WTC11 (cell line): ENCODE measurements at regions not wholly inside any gene's neighbourhood (a gene's known extent, or its start where the extent isn't known, plus 50 kb on each side); places are given as distances from the start of the nearest gene placed in this dataset.

ENCODE experiments used
- ATAC-seq: fragments of 200-7000 bp; cut with Tn5 transposase; 2 replicates; pipeline ENCODE4 v1.10.0; 2021; ENCODE audit warnings: mild to moderate bottlenecking, moderate library complexity
- CTCF ChIA-PET: fragments of 300-600 bp; sonication (Branson Sonifier 250); formaldehyde crosslinking; loops from one replicate; lab custom pipeline; 2021; ENCODE audit warnings: antibody characterized with exemption; lab: Charles Lee
- POLR2A ChIA-PET: fragments of 350-600 bp; sonication (Branson Sonifier 250); formaldehyde crosslinking; loops from one replicate; lab custom pipeline; 2021; ENCODE audit warnings: antibody characterized with exemption; lab: Charles Lee
- DNase-seq: peaks from one replicate; pipeline ENCODE4 v3.0.0; 2021; ENCODE audit warnings: low spot score
- H3K27ac Mint-ChIP-seq: 2 replicates; pipeline ENCODE4 v1.8.0; 2021; ENCODE audit warnings: mixed read lengths
- H3K27me3 Mint-ChIP-seq: 2 replicates; pipeline ENCODE4 v1.8.0; 2021; ENCODE audit warnings: low read depth, mild to moderate bottlenecking, moderate library complexity, mixed read lengths
- H3K36me3 Mint-ChIP-seq: 2 replicates; pipeline ENCODE4 v1.8.0; 2021; ENCODE audit warnings: mixed read lengths
- H3K4me1 Mint-ChIP-seq: 2 replicates; pipeline ENCODE4 v1.8.0; 2022; ENCODE audit warnings: mixed read lengths
- H3K4me3 Mint-ChIP-seq: 2 replicates; pipeline ENCODE4 v1.8.0; 2021; ENCODE audit warnings: mild to moderate bottlenecking, moderate library complexity, mixed read lengths
- H3K9me3 Mint-ChIP-seq: 2 replicates; pipeline ENCODE4 v1.8.0; 2021; ENCODE audit warnings: mixed read lengths
- EMX1 ChIP-seq: fragments of 250-450 bp; sonication (Bioruptor Pico); IDR thresholded peaks from 2 replicates; pipeline ENCODE4 v1.8.0; 2021; ENCODE audit warnings: mild to moderate bottlenecking
- ETV6 ChIP-seq: sonication (generic); formaldehyde crosslinking; IDR thresholded peaks from 2 replicates; pipeline ENCODE4 v1.8.1; 2022; ENCODE audit warnings: mild to moderate bottlenecking, missing genetic modification reagents
- KAT7 ChIP-seq: sonication (generic); formaldehyde crosslinking; IDR thresholded peaks from 2 replicates; pipeline ENCODE4 v1.8.1; 2023; ENCODE audit warnings: missing genetic modification reagents, mild to moderate bottlenecking, borderline replicate concordance
- MYBL2 ChIP-seq: sonication (generic); formaldehyde crosslinking; IDR thresholded peaks from 2 replicates; pipeline ENCODE4 v1.8.1; 2023; ENCODE audit warnings: mild to moderate bottlenecking, moderate library complexity, missing genetic modification reagents
- NR2C2 ChIP-seq: sonication (generic); formaldehyde crosslinking; IDR thresholded peaks from 2 replicates; pipeline ENCODE4 v1.8.0; 2022; ENCODE audit warnings: mild to moderate bottlenecking, missing genetic modification reagents
- OVOL2 ChIP-seq: fragments of 250-450 bp; sonication (Bioruptor Pico); IDR thresholded peaks from 2 replicates; pipeline ENCODE4 v1.9.0; 2021; ENCODE audit warnings: mild to moderate bottlenecking, borderline replicate concordance
- PRRX2 ChIP-seq: fragments of 250-450 bp; sonication (Bioruptor Pico); IDR thresholded peaks from 2 replicates; pipeline ENCODE4 v1.8.0; 2021; ENCODE audit warnings: mild to moderate bottlenecking
- ZBTB21 ChIP-seq: sonication (generic); formaldehyde crosslinking; IDR thresholded peaks from 2 replicates; pipeline ENCODE4 v1.8.1; 2023; ENCODE audit warnings: mild to moderate bottlenecking, missing genetic modification reagents, borderline replicate concordance
- ZNF138 ChIP-seq: sonication (generic); formaldehyde crosslinking; conservative IDR thresholded peaks from 2 replicates; pipeline ENCODE4 v1.8.1; 2022; ENCODE audit warnings: mild to moderate bottlenecking, moderate library complexity, missing genetic modification reagents
- ZNF317 ChIP-seq: sonication (generic); formaldehyde crosslinking; IDR thresholded peaks from 2 replicates; pipeline ENCODE4 v1.8.1; 2023; ENCODE audit warnings: low read depth, mild to moderate bottlenecking, moderate library complexity, missing genetic modification reagents, borderline replicate concordance
- ZNF396 ChIP-seq: fragments of 250-450 bp; sonication (Bioruptor Pico); IDR thresholded peaks from 2 replicates; pipeline ENCODE4 v1.8.0; 2021; ENCODE audit warnings: mild to moderate bottlenecking, moderate library complexity, borderline replicate concordance
- ZNF423 ChIP-seq: fragments of 250-450 bp; sonication (Bioruptor Pico); IDR thresholded peaks from 2 replicates; pipeline ENCODE4 v2.1.2; 2022; ENCODE audit warnings: mild to moderate bottlenecking, moderate library complexity
- TF ChIP-seq, protein P1 (sequence below): sonication (generic); formaldehyde crosslinking; IDR thresholded peaks from 2 replicates; pipeline ENCODE4 v1.8.1; 2022; ENCODE audit warnings: low read depth, missing genetic modification reagents, borderline replicate concordance
- TF ChIP-seq, protein P2 (sequence below): fragments of 250-450 bp; sonication (Bioruptor Pico); IDR thresholded peaks from 2 replicates; pipeline ENCODE4 v1.9.0; 2021; ENCODE audit warnings: mild to moderate bottlenecking
- TF ChIP-seq, protein P3 (sequence below): fragments of 250-450 bp; sonication (Bioruptor Pico); conservative IDR thresholded peaks from 2 replicates; pipeline ENCODE4 v1.9.0; 2021; ENCODE audit warnings: mild to moderate bottlenecking
- TF ChIP-seq, protein P4 (sequence below): sonication (generic); formaldehyde crosslinking; IDR thresholded peaks from 2 replicates; pipeline ENCODE4 v1.8.1; 2022; ENCODE audit warnings: mild to moderate bottlenecking, moderate library complexity, missing genetic modification reagents
- TF ChIP-seq, protein P5 (sequence below): sonication (generic); formaldehyde crosslinking; IDR thresholded peaks from 2 replicates; pipeline ENCODE4 v1.8.0; 2023; ENCODE audit warnings: missing genetic modification reagents, mild to moderate bottlenecking, borderline replicate concordance
- TF ChIP-seq, protein P6 (sequence below): sonication (generic); formaldehyde crosslinking; IDR thresholded peaks from 2 replicates; pipeline ENCODE4 v1.8.0; 2022; ENCODE audit warnings: mild to moderate bottlenecking, missing genetic modification reagents
- TF ChIP-seq, protein P7 (sequence below): fragments of 250-450 bp; sonication (Bioruptor Pico); IDR thresholded peaks from 2 replicates; pipeline ENCODE4 v1.9.0; 2021; ENCODE audit warnings: mild to moderate bottlenecking, borderline replicate concordance
- TF ChIP-seq, protein P8 (sequence below): sonication (generic); formaldehyde crosslinking; IDR thresholded peaks from 2 replicates; pipeline ENCODE4 v1.8.0; 2023; ENCODE audit warnings: missing genetic modification reagents

DNA sequence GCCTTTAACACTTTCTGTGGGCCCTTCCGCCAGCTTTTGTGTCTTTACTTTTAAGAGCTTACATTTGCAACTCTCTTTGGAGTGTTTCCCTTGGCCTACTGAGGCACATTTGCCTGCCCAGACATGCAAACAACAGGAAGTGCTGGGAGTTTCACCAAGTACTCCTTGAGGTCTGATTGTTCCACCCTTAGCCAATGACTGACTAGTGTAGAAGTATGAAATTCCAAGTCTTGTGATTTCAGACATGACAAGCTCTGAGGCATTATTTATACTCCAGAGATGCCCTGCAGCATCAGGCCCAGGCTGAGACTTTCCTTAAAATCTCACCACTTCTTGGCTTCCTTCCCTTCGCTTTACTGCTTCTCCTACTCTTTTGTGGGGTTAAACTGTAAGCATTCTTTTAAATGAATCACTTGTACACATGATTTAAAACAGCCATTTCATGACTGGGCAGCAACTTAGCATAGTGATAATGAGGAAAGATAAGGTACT lies 174.1 kb downstream of the SLC6A15 start:
- Mint-ChIP-seq H3K27ac (peak overlapping the region; percentile 94), H3K36me3 (no peaks in the 10 kb centered on the region), H3K4me3 (no peak overlapping the region), H3K9me3 (no peaks in the 10 kb centered on the region), H3K27me3 (no peaks in the 10 kb centered on the region), H3K4me1 (peaks cover 44% of the 10 kb centered on the region)
- ChIA-PET POLR2A (no interaction called here), CTCF (no interaction called here)
- TF ChIP-seq, protein P1, sequence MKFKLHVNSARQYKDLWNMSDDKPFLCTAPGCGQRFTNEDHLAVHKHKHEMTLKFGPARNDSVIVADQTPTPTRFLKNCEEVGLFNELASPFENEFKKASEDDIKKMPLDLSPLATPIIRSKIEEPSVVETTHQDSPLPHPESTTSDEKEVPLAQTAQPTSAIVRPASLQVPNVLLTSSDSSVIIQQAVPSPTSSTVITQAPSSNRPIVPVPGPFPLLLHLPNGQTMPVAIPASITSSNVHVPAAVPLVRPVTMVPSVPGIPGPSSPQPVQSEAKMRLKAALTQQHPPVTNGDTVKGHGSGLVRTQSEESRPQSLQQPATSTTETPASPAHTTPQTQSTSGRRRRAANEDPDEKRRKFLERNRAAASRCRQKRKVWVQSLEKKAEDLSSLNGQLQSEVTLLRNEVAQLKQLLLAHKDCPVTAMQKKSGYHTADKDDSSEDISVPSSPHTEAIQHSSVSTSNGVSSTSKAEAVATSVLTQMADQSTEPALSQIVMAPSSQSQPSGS (CRISPR knock-in tag), result no peak
- TF ChIP-seq ZNF317 (CRISPR knock-in tag), result no peak
- TF ChIP-seq, protein P2, sequence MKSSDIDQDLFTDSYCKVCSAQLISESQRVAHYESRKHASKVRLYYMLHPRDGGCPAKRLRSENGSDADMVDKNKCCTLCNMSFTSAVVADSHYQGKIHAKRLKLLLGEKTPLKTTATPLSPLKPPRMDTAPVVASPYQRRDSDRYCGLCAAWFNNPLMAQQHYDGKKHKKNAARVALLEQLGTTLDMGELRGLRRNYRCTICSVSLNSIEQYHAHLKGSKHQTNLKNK, result no peak
- TF ChIP-seq, protein P3, sequence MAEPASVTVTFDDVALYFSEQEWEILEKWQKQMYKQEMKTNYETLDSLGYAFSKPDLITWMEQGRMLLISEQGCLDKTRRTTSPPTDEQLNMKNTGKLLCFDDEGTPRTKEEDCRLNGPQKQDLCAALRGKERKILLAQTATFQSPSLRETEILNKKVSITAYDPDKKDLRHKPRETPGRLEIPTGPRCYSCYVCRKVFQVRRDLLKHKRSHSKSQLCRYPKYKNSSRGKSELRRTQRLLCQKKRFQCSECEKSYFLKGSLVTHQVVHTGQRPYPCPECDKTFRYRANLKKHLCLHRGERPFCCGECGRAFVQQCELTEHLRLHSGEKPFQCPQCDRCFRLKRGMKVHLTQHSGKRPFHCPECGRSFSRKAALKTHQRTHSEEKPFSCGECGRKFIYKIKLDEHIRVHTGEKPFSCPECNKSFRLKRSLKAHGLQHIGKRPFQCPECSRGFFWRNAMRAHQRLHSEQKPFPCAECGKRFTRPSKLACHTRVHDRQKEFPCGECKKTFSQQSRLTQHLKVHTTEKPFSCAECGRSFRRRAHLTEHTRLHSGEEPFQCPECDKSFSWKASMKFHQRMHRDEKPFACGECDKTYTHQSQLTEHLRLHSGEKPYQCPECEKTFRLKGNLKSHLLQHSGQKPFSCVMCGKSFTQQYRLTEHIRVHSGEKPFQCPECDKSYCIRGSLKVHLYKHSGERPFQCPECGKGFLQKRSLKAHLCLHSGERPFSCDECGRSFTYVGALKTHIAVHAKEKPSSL (CRISPR knock-in tag), result no peak
- no peak for TF ChIP-seq OVOL2
- TF ChIP-seq, protein P4, sequence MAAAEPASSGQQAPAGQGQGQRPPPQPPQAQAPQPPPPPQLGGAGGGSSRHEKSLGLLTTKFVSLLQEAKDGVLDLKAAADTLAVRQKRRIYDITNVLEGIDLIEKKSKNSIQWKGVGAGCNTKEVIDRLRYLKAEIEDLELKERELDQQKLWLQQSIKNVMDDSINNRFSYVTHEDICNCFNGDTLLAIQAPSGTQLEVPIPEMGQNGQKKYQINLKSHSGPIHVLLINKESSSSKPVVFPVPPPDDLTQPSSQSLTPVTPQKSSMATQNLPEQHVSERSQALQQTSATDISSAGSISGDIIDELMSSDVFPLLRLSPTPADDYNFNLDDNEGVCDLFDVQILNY, result no peak
- TF ChIP-seq MYBL2 (CRISPR knock-in tag), result no peak
- TF ChIP-seq ZNF396 (CRISPR knock-in tag), result no peak
- no peak for TF ChIP-seq ZNF423 (CRISPR knock-in tag)
- no peak for TF ChIP-seq KAT7 (CRISPR knock-in tag)
- TF ChIP-seq, protein P5, sequence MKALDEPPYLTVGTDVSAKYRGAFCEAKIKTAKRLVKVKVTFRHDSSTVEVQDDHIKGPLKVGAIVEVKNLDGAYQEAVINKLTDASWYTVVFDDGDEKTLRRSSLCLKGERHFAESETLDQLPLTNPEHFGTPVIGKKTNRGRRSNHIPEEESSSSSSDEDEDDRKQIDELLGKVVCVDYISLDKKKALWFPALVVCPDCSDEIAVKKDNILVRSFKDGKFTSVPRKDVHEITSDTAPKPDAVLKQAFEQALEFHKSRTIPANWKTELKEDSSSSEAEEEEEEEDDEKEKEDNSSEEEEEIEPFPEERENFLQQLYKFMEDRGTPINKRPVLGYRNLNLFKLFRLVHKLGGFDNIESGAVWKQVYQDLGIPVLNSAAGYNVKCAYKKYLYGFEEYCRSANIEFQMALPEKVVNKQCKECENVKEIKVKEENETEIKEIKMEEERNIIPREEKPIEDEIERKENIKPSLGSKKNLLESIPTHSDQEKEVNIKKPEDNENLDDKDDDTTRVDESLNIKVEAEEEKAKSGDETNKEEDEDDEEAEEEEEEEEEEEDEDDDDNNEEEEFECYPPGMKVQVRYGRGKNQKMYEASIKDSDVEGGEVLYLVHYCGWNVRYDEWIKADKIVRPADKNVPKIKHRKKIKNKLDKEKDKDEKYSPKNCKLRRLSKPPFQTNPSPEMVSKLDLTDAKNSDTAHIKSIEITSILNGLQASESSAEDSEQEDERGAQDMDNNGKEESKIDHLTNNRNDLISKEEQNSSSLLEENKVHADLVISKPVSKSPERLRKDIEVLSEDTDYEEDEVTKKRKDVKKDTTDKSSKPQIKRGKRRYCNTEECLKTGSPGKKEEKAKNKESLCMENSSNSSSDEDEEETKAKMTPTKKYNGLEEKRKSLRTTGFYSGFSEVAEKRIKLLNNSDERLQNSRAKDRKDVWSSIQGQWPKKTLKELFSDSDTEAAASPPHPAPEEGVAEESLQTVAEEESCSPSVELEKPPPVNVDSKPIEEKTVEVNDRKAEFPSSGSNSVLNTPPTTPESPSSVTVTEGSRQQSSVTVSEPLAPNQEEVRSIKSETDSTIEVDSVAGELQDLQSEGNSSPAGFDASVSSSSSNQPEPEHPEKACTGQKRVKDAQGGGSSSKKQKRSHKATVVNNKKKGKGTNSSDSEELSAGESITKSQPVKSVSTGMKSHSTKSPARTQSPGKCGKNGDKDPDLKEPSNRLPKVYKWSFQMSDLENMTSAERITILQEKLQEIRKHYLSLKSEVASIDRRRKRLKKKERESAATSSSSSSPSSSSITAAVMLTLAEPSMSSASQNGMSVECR (CRISPR knock-in tag), result no peak
- TF ChIP-seq, protein P6, sequence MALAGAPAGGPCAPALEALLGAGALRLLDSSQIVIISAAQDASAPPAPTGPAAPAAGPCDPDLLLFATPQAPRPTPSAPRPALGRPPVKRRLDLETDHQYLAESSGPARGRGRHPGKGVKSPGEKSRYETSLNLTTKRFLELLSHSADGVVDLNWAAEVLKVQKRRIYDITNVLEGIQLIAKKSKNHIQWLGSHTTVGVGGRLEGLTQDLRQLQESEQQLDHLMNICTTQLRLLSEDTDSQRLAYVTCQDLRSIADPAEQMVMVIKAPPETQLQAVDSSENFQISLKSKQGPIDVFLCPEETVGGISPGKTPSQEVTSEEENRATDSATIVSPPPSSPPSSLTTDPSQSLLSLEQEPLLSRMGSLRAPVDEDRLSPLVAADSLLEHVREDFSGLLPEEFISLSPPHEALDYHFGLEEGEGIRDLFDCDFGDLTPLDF (CRISPR knock-in tag), result no peak
- no peak for TF ChIP-seq ETV6
- TF ChIP-seq ZBTB21 (CRISPR knock-in tag), result no peak
- DNase-seq (no peak), ATAC-seq (peak; percentile 89)

DNA sequence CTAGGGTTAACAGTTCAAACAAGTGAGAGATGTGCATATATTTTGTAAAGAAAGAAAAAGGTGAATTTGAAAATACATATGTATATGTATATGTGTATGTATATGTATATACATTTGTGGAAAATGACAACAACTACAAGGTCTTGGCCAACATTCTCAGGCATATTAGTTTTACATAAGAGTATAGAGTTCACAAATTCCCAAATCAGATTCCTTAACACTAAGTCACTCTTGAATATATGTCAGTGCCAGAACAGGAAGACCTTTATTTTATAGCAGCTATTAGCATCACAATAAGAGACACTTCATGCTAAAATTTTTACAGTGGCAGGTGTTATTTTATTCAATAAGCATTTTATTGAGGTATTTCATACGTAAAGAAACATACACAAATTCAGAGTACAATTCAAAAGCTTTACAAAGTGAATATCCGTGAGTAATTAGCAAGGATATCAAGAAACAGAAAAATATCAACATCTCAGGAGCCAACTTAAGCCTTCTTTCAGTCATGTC lies 179.7 kb downstream of the SLC6A15 start:
- peaks cover 68% of the 10 kb centered on the region for H3K4me1 Mint-ChIP-seq
- H3K27me3 Mint-ChIP-seq, result no peaks in the 10 kb centered on the region
- ATAC-seq, result no peak
- CTCF ChIA-PET, result no interaction called here
- POLR2A ChIA-PET, result no interaction called here
- H3K36me3 Mint-ChIP-seq, result no peaks in the 10 kb centered on the region
- H3K9me3 Mint-ChIP-seq, result no peaks in the 10 kb centered on the region
- peak overlapping the region; percentile 17 for H3K27ac Mint-ChIP-seq
- DNase-seq, result no peak
- H3K4me3 Mint-ChIP-seq, result no peak overlapping the region
- TF ChIP-seq, protein P7, sequence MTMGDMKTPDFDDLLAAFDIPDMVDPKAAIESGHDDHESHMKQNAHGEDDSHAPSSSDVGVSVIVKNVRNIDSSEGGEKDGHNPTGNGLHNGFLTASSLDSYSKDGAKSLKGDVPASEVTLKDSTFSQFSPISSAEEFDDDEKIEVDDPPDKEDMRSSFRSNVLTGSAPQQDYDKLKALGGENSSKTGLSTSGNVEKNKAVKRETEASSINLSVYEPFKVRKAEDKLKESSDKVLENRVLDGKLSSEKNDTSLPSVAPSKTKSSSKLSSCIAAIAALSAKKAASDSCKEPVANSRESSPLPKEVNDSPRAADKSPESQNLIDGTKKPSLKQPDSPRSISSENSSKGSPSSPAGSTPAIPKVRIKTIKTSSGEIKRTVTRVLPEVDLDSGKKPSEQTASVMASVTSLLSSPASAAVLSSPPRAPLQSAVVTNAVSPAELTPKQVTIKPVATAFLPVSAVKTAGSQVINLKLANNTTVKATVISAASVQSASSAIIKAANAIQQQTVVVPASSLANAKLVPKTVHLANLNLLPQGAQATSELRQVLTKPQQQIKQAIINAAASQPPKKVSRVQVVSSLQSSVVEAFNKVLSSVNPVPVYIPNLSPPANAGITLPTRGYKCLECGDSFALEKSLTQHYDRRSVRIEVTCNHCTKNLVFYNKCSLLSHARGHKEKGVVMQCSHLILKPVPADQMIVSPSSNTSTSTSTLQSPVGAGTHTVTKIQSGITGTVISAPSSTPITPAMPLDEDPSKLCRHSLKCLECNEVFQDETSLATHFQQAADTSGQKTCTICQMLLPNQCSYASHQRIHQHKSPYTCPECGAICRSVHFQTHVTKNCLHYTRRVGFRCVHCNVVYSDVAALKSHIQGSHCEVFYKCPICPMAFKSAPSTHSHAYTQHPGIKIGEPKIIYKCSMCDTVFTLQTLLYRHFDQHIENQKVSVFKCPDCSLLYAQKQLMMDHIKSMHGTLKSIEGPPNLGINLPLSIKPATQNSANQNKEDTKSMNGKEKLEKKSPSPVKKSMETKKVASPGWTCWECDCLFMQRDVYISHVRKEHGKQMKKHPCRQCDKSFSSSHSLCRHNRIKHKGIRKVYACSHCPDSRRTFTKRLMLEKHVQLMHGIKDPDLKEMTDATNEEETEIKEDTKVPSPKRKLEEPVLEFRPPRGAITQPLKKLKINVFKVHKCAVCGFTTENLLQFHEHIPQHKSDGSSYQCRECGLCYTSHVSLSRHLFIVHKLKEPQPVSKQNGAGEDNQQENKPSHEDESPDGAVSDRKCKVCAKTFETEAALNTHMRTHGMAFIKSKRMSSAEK (CRISPR knock-in tag), result no peak
- TF ChIP-seq EMX1, result no peak
- no peak for TF ChIP-seq ZNF138 (CRISPR knock-in tag)
- TF ChIP-seq, protein P8, sequence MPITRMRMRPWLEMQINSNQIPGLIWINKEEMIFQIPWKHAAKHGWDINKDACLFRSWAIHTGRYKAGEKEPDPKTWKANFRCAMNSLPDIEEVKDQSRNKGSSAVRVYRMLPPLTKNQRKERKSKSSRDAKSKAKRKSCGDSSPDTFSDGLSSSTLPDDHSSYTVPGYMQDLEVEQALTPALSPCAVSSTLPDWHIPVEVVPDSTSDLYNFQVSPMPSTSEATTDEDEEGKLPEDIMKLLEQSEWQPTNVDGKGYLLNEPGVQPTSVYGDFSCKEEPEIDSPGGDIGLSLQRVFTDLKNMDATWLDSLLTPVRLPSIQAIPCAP (CRISPR knock-in tag), result no peak
- no peak for TF ChIP-seq PRRX2 (CRISPR knock-in tag)
- no peak for TF ChIP-seq NR2C2 (CRISPR knock-in tag)
- TF ChIP-seq ZNF423 (CRISPR knock-in tag), result no peak
